ENCODE measurements at regions not wholly inside any gene's neighbourhood (a gene's known extent, or its start where the extent isn't known, plus 50 kb on each side); places are given as distances from the start of the nearest gene placed in this dataset.

- DNase-seq, result no peak
- Mint-ChIP-seq H3K27me3 (ENCODE audit: low read depth in 3 of 3) (peaks cover 0 to 4% (median 0%) of the 10 kb centered on the region in 3 donors), H3K27ac (no peak overlapping the region), H3K4me1 (no peaks in the 10 kb centered on the region), H3K4me3 (no peak overlapping the region), H3K36me3 (no peaks in the 10 kb centered on the region), H3K9me3 (peaks cover 0 to 4% (median 0%) of the 10 kb centered on the region in 6 donors)
Measured at GRCh38 chr2:106606652-106607051, 119.5 kb downstream of the CD8B2 start.

- DNase-seq, result no peak
- Mint-ChIP-seq H3K9me3 (peaks cover 0 to 7% (median 0%) of the 10 kb centered on the region in 6 donors), H3K4me1 (no peaks in the 10 kb centered on the region), H3K27me3 (ENCODE audit: low read depth in 3 of 3) (peaks cover 0 to 4% (median 0%) of the 10 kb centered on the region in 3 donors), H3K27ac (no peak overlapping the region), H3K4me3 (no peak overlapping the region), H3K36me3 (no peaks in the 10 kb centered on the region)
Measured at GRCh38 chr2:106607371-106607770, 120.2 kb downstream of the CD8B2 start.

GRCh38 chr2:106609780-106610179, 122.6 kb downstream of the CD8B2 start:
- Mint-ChIP-seq H3K27ac (no peak overlapping the region), H3K4me1 (no peaks in the 10 kb centered on the region), H3K27me3 (ENCODE audit: low read depth in 3 of 3) (peaks cover 0 to 4% (median 0%) of the 10 kb centered on the region in 3 donors), H3K36me3 (no peaks in the 10 kb centered on the region), H3K4me3 (no peak overlapping the region), H3K9me3 (peaks cover 0 to 4% (median 0%) of the 10 kb centered on the region in 6 donors)
- DNase-seq, result no peak

- Mint-ChIP-seq H3K4me3 (no peak overlapping the region), H3K27ac (no peak overlapping the region), H3K9me3 (peaks cover 0 to 4% (median 0%) of the 10 kb centered on the region in 6 donors), H3K27me3 (ENCODE audit: low read depth in 3 of 3) (peaks cover 0 to 3% (median 2%) of the 10 kb centered on the region in 3 donors), H3K36me3 (no peaks in the 10 kb centered on the region), H3K4me1 (no peaks in the 10 kb centered on the region)
- no peak for DNase-seq
Measured at GRCh38 chr2:106614511-106615291, 127.5 kb downstream of the CD8B2 start.

GRCh38 chr2:106618614-106619013, 131.4 kb downstream of the CD8B2 start:
- H3K4me3 Mint-ChIP-seq, result no peak overlapping the region
- no peaks in the 10 kb centered on the region for H3K9me3 Mint-ChIP-seq
- no peak overlapping the region for H3K27ac Mint-ChIP-seq
- H3K4me1 Mint-ChIP-seq, result no peaks in the 10 kb centered on the region
- no peaks in the 10 kb centered on the region for H3K36me3 Mint-ChIP-seq
- peaks cover 0 to 2% (median 0%) of the 10 kb centered on the region in 3 donors for H3K27me3 Mint-ChIP-seq (ENCODE audit: low read depth in 3 of 3)
- no peak for DNase-seq

GRCh38 chr2:106623456-106623855, 136.3 kb downstream of the CD8B2 start:
- no peak overlapping the region for H3K27ac Mint-ChIP-seq
- peaks cover 0 to 6% (median 3%) of the 10 kb centered on the region in 3 donors for H3K27me3 Mint-ChIP-seq (ENCODE audit: low read depth in 3 of 3)
- no peaks in the 10 kb centered on the region for H3K4me1 Mint-ChIP-seq
- DNase-seq, result no peak
- H3K9me3 Mint-ChIP-seq, result peaks cover 0 to 8% (median 6%) of the 10 kb centered on the region in 6 donors
- no peaks in the 10 kb centered on the region for H3K36me3 Mint-ChIP-seq
- H3K4me3 Mint-ChIP-seq, result no peak overlapping the region

GRCh38 chr2:106624787-106625380, 137.7 kb downstream of the CD8B2 start:
- Mint-ChIP-seq H3K4me1 (no peaks in the 10 kb centered on the region), H3K9me3 (peaks cover 0 to 16% (median 8%) of the 10 kb centered on the region in 6 donors), H3K27ac (no peak overlapping the region), H3K4me3 (no peak overlapping the region), H3K27me3 (ENCODE audit: low read depth in 3 of 3) (peaks cover 0 to 6% (median 3%) of the 10 kb centered on the region in 3 donors), H3K36me3 (no peaks in the 10 kb centered on the region)
- DNase-seq, result no peak

GRCh38 chr2:106628377-106628776, 141.2 kb downstream of the CD8B2 start:
- H3K4me1 Mint-ChIP-seq, result no peaks in the 10 kb centered on the region
- peaks cover 0 to 16% (median 9%) of the 10 kb centered on the region in 6 donors for H3K9me3 Mint-ChIP-seq
- H3K27me3 Mint-ChIP-seq (ENCODE audit: low read depth in 3 of 3), result peaks cover 2 to 8% (median 3%) of the 10 kb centered on the region in 3 donors
- H3K4me3 Mint-ChIP-seq, result no peak overlapping the region
- no peak for DNase-seq
- H3K27ac Mint-ChIP-seq, result no peak overlapping the region
- H3K36me3 Mint-ChIP-seq, result no peaks in the 10 kb centered on the region

- Mint-ChIP-seq H3K36me3 (no peaks in the 10 kb centered on the region), H3K27ac (no peak overlapping the region), H3K4me1 (no peaks in the 10 kb centered on the region), H3K4me3 (no peak overlapping the region), H3K27me3 (ENCODE audit: low read depth in 3 of 3) (peaks cover 1 to 2% (median 2%) of the 10 kb centered on the region in 3 donors), H3K9me3 (peaks cover 2 to 17% (median 9%) of the 10 kb centered on the region in 6 donors)
- no peak for DNase-seq
Measured at GRCh38 chr2:106629981-106630380, 142.8 kb downstream of the CD8B2 start.

- Mint-ChIP-seq H3K36me3 (no peaks in the 10 kb centered on the region), H3K27ac (no peak overlapping the region), H3K9me3 (peaks cover 2 to 17% (median 9%) of the 10 kb centered on the region in 6 donors), H3K4me1 (no peaks in the 10 kb centered on the region), H3K4me3 (no peak overlapping the region), H3K27me3 (ENCODE audit: low read depth in 3 of 3) (peaks cover 0 to 2% (median 2%) of the 10 kb centered on the region in 3 donors)
- DNase-seq, result no peak
Measured at GRCh38 chr2:106631281-106631680, 144.1 kb downstream of the CD8B2 start.

GRCh38 chr2:106638043-106638442, 150.9 kb downstream of the CD8B2 start:
- Mint-ChIP-seq H3K4me3 (no peak overlapping the region), H3K36me3 (no peaks in the 10 kb centered on the region), H3K27ac (no peak overlapping the region), H3K4me1 (no peaks in the 10 kb centered on the region), H3K9me3 (peaks cover 0 to 6% (median 0%) of the 10 kb centered on the region in 6 donors), H3K27me3 (ENCODE audit: low read depth in 3 of 3) (peaks cover 0 to 3% (median 0%) of the 10 kb centered on the region in 3 donors)
- DNase-seq, result no peak

- DNase-seq, result no peak
- Mint-ChIP-seq H3K9me3 (peaks cover 0 to 3% (median 0%) of the 10 kb centered on the region in 6 donors), H3K27me3 (ENCODE audit: low read depth in 3 of 3) (peaks cover 0 to 3% (median 0%) of the 10 kb centered on the region in 3 donors), H3K4me3 (no peak overlapping the region), H3K4me1 (no peaks in the 10 kb centered on the region), H3K27ac (no peak overlapping the region), H3K36me3 (no peaks in the 10 kb centered on the region)
Measured at GRCh38 chr2:106638580-106638979, 151.4 kb downstream of the CD8B2 start.

GRCh38 chr2:106642679-106643078, 155.5 kb downstream of the CD8B2 start:
- no peak overlapping the region for H3K4me3 Mint-ChIP-seq
- no peak for DNase-seq
- H3K27me3 Mint-ChIP-seq (ENCODE audit: low read depth in 3 of 3), result peaks cover 0 to 3% (median 0%) of the 10 kb centered on the region in 3 donors
- no peaks in the 10 kb centered on the region for H3K36me3 Mint-ChIP-seq
- no peaks in the 10 kb centered on the region for H3K9me3 Mint-ChIP-seq
- no peak overlapping the region for H3K27ac Mint-ChIP-seq
- no peaks in the 10 kb centered on the region for H3K4me1 Mint-ChIP-seq

GRCh38 chr2:106644623-106645022, 157.5 kb downstream of the CD8B2 start:
- no peak overlapping the region for H3K4me3 Mint-ChIP-seq
- no peaks in the 10 kb centered on the region for H3K9me3 Mint-ChIP-seq
- H3K27ac Mint-ChIP-seq, result no peak overlapping the region
- no peak for DNase-seq
- H3K4me1 Mint-ChIP-seq, result no peaks in the 10 kb centered on the region
- no peaks in the 10 kb centered on the region for H3K36me3 Mint-ChIP-seq
- peaks cover 0 to 3% (median 0%) of the 10 kb centered on the region in 3 donors for H3K27me3 Mint-ChIP-seq (ENCODE audit: low read depth in 3 of 3)
